Uterus (tissue), 3 donors: ENCODE measurements at regions not wholly inside any gene's neighbourhood (a gene's known extent, or its start where the extent isn't known, plus 50 kb on each side); places are given as distances from the start of the nearest gene placed in this dataset.

Experiments used
- DNase-seq, 2 donors: peaks; one replicate each; pipeline ENCODE4 v3.0.0-alpha.2; 2019 to 2020
- H3K27ac ChIP-seq, 2 donors: fragments of 200-600 bp; sonication (generic); 1 replicate in 1 of 2; 2 replicates in 1 of 2; pipeline ENCODE4 v1.5.1; 2016 to 2018
- H3K27me3 ChIP-seq, 2 donors: fragments of 200-600 bp; sonication (generic); one replicate each; pipeline ENCODE4 v1.5.1; 2018 to 2019; ENCODE audit warnings: control low read depth in 1 of 2
- H3K36me3 ChIP-seq, 2 donors: fragments of 200-600 bp; sonication (generic); one replicate each; pipeline ENCODE4 v1.5.1; 2019; ENCODE audit warnings: control low read depth in 1 of 2
- H3K4me1 ChIP-seq, 2 donors: fragments of 200-600 bp; sonication (generic); one replicate each; pipeline ENCODE4 v1.5.1; 2018 to 2019; ENCODE audit warnings: control low read depth in 1 of 2
- H3K4me3 ChIP-seq, 2 donors: fragments of 200-600 bp; sonication (generic); 1 replicate in 1 of 2; 2 replicates in 1 of 2; pipeline ENCODE4 v1.5.1; 2018 to 2019; ENCODE audit warnings: mild to moderate bottlenecking in 1 of 2
- H3K9me3 ChIP-seq, 2 donors: fragments of 200-600 bp; sonication (generic); one replicate each; pipeline ENCODE4 v1.5.1; 2019; ENCODE audit warnings: control low read depth in 1 of 2
- POLR2A ChIP-seq, 2 donors: fragments of 450-650 bp; IDR thresholded peaks; one replicate each; pipeline ENCODE4 v1.6.1; 2016; ENCODE audit warnings: antibody characterized with exemption in 2 of 2, mild to moderate bottlenecking in 1 of 2, moderate library complexity in 1 of 2
- intact Hi-C: fragments of 100-400 bp; cut with DNase I; formaldehyde crosslinking; loops from one replicate; pipeline ENCODE4 v1.15.1; 2023; ENCODE audit warnings: low total_unique reads
- TF ChIP-seq, protein P1 (sequence below), 4 experiments: fragments of 200-600 bp in 2 of 4; fragments of 450-650 bp in 2 of 4; sonication (generic) in 2 of 4; IDR thresholded peaks; one replicate each; pipeline ENCODE4 v1.5.1; 2016 to 2019; ENCODE audit warnings: antibody characterized with exemption in 4 of 4, mild to moderate bottlenecking in 2 of 4, moderate library complexity in 1 of 4
- donor health status: DM: yes; HTN: yes; CAD: no.

DNA sequence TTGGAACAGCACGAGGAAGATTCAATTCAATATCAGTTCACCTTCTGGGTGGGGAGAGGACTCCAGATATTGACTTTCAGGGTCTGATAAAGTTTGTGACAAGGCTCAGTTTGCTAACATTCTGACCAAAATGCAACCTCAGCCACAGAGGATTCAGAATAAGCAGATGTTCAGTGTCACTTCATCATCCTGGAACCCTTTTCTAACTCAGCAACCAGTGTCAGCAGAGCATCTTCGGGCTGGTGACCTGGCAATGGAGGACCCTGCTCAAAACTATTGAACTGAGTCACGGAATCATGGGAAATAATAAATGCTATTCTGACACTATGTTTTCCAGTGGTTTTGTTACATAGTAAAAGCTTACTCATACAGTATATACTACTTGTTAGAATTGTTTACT is 433.4 kb upstream of the CFAP20DC start:
- Histone ChIP-seq H3K4me1 (no peaks in the 10 kb centered on the region), H3K27ac (no peak overlapping the region), H3K27me3 (no peaks in the 10 kb centered on the region), H3K9me3 (no peaks in the 10 kb centered on the region), H3K4me3 (no peak overlapping the region), H3K36me3 (no peaks in the 10 kb centered on the region)
- intact Hi-C loops, result no loop called here
- DNase-seq, result no peak
- TF ChIP-seq, protein P1, sequence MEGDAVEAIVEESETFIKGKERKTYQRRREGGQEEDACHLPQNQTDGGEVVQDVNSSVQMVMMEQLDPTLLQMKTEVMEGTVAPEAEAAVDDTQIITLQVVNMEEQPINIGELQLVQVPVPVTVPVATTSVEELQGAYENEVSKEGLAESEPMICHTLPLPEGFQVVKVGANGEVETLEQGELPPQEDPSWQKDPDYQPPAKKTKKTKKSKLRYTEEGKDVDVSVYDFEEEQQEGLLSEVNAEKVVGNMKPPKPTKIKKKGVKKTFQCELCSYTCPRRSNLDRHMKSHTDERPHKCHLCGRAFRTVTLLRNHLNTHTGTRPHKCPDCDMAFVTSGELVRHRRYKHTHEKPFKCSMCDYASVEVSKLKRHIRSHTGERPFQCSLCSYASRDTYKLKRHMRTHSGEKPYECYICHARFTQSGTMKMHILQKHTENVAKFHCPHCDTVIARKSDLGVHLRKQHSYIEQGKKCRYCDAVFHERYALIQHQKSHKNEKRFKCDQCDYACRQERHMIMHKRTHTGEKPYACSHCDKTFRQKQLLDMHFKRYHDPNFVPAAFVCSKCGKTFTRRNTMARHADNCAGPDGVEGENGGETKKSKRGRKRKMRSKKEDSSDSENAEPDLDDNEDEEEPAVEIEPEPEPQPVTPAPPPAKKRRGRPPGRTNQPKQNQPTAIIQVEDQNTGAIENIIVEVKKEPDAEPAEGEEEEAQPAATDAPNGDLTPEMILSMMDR (IDR thresholded peaks at IDR 0.05), result no peak
- TF ChIP-seq POLR2A (IDR thresholded peaks at IDR 0.05), result no peak

DNA sequence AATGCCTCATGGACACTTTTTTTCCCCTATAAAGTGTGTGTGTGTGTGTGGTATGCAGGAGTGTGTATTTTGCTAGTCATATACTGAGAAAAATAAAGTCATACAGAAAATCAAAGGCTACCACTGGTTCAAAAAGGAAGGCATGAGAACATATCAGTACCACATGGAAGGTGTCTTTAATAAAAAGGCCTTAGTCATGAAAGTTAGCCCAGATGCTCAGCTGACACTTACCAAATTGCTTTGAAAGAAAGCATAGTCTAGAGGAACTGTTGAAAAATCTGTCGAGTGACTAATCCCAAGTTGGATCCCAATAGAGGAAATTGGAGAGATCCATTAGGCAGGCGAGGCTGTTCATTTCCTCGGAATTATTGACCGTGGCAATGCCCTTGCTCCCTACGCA is 432.9 kb upstream of the CFAP20DC start:
- TF ChIP-seq POLR2A (IDR thresholded peaks at IDR 0.05), result no peak
- TF ChIP-seq, protein P1 (IDR thresholded peaks at IDR 0.05), result no peak
- H3K4me3 ChIP-seq, result no peak overlapping the region
- H3K4me1 ChIP-seq, result no peaks in the 10 kb centered on the region
- intact Hi-C loops, result no loop called here
- no peaks in the 10 kb centered on the region for H3K36me3 ChIP-seq
- no peaks in the 10 kb centered on the region for H3K9me3 ChIP-seq
- no peaks in the 10 kb centered on the region for H3K27me3 ChIP-seq
- H3K27ac ChIP-seq, result no peak overlapping the region
- DNase-seq, result no peak

DNA sequence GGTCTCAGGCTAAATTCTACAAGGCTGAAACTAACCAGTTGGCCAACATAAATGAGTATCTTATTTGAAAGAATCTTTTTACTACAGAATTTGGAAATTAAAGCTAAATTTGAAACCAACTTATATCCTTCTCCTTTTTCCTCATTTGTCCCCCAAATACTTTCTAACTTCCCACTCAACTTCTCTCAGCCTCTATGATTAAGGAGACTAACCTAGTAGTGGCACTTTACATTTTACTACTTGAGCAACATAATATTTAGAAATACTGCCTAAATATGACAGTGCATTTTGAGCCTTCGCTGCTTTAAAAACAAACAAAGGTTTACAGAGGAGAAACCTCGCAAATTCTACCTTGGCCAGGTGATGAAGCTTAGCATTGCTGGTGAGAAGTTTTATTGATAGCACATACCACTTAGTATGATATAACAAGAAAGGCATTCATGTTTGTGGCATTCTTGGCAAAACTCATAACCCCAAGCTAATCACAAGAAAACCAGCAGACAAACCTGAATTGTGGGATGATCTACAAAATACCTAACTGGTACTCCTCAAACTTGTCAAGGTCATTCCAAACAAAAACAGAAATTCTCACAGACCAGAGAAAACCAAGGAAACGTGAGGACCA is 432.1 kb upstream of the CFAP20DC start:
- Histone ChIP-seq H3K4me3 (no peak overlapping the region), H3K27me3 (no peaks in the 10 kb centered on the region)
- intact Hi-C loops, result no loop called here

DNA sequence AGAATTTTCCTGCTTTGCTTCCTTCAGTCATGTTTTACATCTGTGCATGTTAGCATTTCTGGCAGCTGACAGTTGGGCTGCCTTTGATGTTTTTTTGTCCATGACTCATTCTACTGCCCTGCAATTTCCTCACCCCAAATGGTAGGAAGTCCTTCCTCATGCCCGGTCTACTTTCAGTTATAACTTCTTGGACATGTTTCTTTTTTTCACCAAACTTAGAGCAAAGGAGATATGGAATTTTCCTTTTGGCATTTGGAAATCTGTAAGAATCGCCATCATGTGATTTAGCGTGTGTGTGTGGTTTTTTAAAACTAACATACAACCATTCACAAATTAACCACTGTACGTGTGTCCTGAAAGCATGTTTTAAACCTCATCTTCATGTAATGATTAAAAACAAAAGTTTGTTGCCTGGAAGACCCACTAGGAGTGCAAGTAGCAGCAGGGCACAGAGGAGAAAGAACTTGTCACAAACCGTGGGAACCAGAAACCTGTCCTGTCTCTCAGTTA is 430.7 kb upstream of the CFAP20DC start:
- H3K4me3 ChIP-seq, result no peak overlapping the region
- intact Hi-C loops, result no loop called here
- TF ChIP-seq, protein P1 (IDR thresholded peaks at IDR 0.05), result no peak
- TF ChIP-seq POLR2A (IDR thresholded peaks at IDR 0.05), result no peak
- H3K27me3 ChIP-seq, result no peaks in the 10 kb centered on the region
- H3K27ac ChIP-seq, result no peak overlapping the region
- DNase-seq, result no peak
- no peaks in the 10 kb centered on the region for H3K9me3 ChIP-seq
- no peaks in the 10 kb centered on the region for H3K4me1 ChIP-seq
- no peaks in the 10 kb centered on the region for H3K36me3 ChIP-seq

More for the DNA sequence above, 432.1 kb upstream of the CFAP20DC start:
- DNase-seq, result no peak
- H3K9me3 ChIP-seq, result no peaks in the 10 kb centered on the region
- no peaks in the 10 kb centered on the region for H3K36me3 ChIP-seq
- no peak overlapping the region for H3K27ac ChIP-seq
- no peak for TF ChIP-seq POLR2A (IDR thresholded peaks at IDR 0.05)
- TF ChIP-seq, protein P1 (IDR thresholded peaks at IDR 0.05), result no peak
- no peaks in the 10 kb centered on the region for H3K4me1 ChIP-seq

DNA sequence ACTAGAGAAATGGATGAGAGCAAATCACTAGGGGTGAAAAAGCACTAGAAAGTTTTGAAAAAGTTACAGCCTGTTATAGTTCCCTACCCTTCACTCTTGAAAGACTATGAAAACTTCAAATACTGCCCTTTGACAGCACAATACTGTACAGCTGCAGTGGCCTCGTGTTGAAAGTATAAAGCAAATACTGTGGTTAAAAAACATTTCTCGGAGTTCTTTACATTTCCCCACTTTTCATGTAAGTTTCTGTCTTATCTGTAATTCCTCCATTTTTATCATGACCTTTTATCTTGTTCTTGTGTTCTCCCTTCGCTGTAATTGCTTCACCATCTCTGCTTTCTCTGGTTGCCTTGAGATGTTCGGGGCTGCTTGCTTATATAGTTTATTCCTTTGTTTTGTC is 423.8 kb upstream of the CFAP20DC start:
- no peaks in the 10 kb centered on the region for H3K9me3 ChIP-seq
- H3K4me3 ChIP-seq, result no peak overlapping the region
- no peak for DNase-seq
- no peak for TF ChIP-seq POLR2A (IDR thresholded peaks at IDR 0.05)
- TF ChIP-seq, protein P1 (IDR thresholded peaks at IDR 0.05), result no peak
- no peak overlapping the region for H3K27ac ChIP-seq
- no peaks in the 10 kb centered on the region for H3K27me3 ChIP-seq
- H3K36me3 ChIP-seq, result no peaks in the 10 kb centered on the region
- no peaks in the 10 kb centered on the region for H3K4me1 ChIP-seq
- intact Hi-C loops, result no loop called here
